ENCODE measurements at regions not wholly inside any gene's neighbourhood (a gene's known extent, or its start where the extent isn't known, plus 50 kb on each side); places are given as distances from the start of the nearest gene placed in this dataset.

- no peak overlapping the region for H3K27ac ChIP-seq
- no peak overlapping the region for H3K4me2 ChIP-seq
- H3K79me2 ChIP-seq (ENCODE audit: insufficient read depth, low read depth), result no peaks in the 10 kb centered on the region
- H3K9ac ChIP-seq, result no peak overlapping the region
- TF ChIP-seq CTCF (conservative IDR thresholded peaks at IDR 0.05; ENCODE audit: low read depth, low read length), result no peak
- H2AFZ ChIP-seq (ENCODE audit: low read depth), result no peak overlapping the region
- no peaks in the 10 kb centered on the region for H3K27me3 ChIP-seq (ENCODE audit: insufficient read depth, low read depth)
- no peaks in the 10 kb centered on the region for H3K4me1 ChIP-seq (ENCODE audit: low read depth, poor library complexity, severe bottlenecking)
- no peaks in the 10 kb centered on the region for H4K20me1 ChIP-seq (ENCODE audit: insufficient read depth)
- H3K36me3 ChIP-seq (ENCODE audit: insufficient read depth), result no peaks in the 10 kb centered on the region
- H3K4me3 ChIP-seq (IDR thresholded peaks at IDR 0.05; ENCODE audit: insufficient read depth, low read depth, low read length), result no peak overlapping the region
These were observed 108.9 kb downstream of the FOXD1 start for GRCh38 chr5:73339711-73340110.

- H2AFZ ChIP-seq (ENCODE audit: low read depth), result no peak overlapping the region
- H4K20me1 ChIP-seq (ENCODE audit: insufficient read depth), result no peaks in the 10 kb centered on the region
- H3K79me2 ChIP-seq (ENCODE audit: insufficient read depth, low read depth), result no peaks in the 10 kb centered on the region
- H3K4me3 ChIP-seq (IDR thresholded peaks at IDR 0.05; ENCODE audit: insufficient read depth, low read depth, low read length), result no peak overlapping the region
- no peak overlapping the region for H3K27ac ChIP-seq
- no peaks in the 10 kb centered on the region for H3K36me3 ChIP-seq (ENCODE audit: insufficient read depth)
- no peak overlapping the region for H3K4me2 ChIP-seq
- H3K4me1 ChIP-seq (ENCODE audit: low read depth, poor library complexity, severe bottlenecking), result no peaks in the 10 kb centered on the region
- TF ChIP-seq CTCF (conservative IDR thresholded peaks at IDR 0.05; ENCODE audit: low read depth, low read length), result no peak
- no peak overlapping the region for H3K9ac ChIP-seq
- no peaks in the 10 kb centered on the region for H3K27me3 ChIP-seq (ENCODE audit: insufficient read depth, low read depth)
These were observed 109.5 kb downstream of the FOXD1 start for GRCh38 chr5:73339051-73339575.

GRCh38 chr5:73338256-73339050 lies 110.1 kb downstream of the FOXD1 start:
- Histone ChIP-seq H3K4me3 (IDR thresholded peaks at IDR 0.05; ENCODE audit: insufficient read depth, low read depth, low read length) (no peak overlapping the region), H2AFZ (ENCODE audit: low read depth) (no peak overlapping the region), H3K9ac (no peak overlapping the region), H3K4me1 (ENCODE audit: low read depth, poor library complexity, severe bottlenecking) (no peaks in the 10 kb centered on the region), H3K27ac (no peak overlapping the region), H3K27me3 (ENCODE audit: insufficient read depth, low read depth) (no peaks in the 10 kb centered on the region), H3K4me2 (no peak overlapping the region), H3K79me2 (ENCODE audit: insufficient read depth, low read depth) (no peaks in the 10 kb centered on the region), H4K20me1 (ENCODE audit: insufficient read depth) (no peaks in the 10 kb centered on the region), H3K36me3 (ENCODE audit: insufficient read depth) (no peaks in the 10 kb centered on the region)
- no peak for TF ChIP-seq CTCF (conservative IDR thresholded peaks at IDR 0.05; ENCODE audit: low read depth, low read length)

DNA sequence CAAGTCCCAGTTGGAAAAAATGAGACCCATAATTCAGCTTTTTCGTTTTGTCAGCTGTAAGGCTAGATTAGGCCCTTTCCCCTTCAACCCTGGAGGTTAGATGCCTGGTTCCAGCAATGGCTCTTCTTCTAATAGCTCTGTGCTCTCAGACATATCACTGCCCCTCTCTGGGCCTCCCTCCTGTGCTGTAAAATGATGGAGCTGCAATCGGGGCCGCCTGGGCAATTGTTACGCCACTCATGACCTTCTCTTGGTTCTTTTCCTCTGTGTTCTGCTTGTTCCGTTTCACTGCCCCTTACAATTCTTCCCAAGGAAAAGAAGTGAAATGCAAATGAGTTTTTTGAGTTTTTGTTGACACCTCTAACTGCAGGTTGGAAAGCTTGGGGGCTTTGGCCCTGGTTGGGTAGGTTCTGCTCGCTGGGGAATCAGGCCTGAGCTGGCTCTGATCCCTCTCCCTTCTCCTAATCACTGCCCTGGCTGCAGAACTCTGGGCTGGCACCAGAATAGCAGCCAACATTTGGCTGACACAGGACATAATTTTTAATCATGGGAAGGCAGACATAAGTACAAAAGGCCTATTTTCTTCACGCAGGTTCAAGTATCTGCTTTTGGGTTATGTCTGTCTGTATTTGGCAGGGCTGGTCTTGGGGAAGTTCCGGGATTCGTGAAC lies 110.9 kb downstream of the FOXD1 start:
- H3K4me3 ChIP-seq (IDR thresholded peaks at IDR 0.05; ENCODE audit: insufficient read depth, low read depth, low read length), result no peak overlapping the region
- no peak overlapping the region for H3K4me2 ChIP-seq
- H3K4me1 ChIP-seq (ENCODE audit: low read depth, poor library complexity, severe bottlenecking), result no peaks in the 10 kb centered on the region
- H3K36me3 ChIP-seq (ENCODE audit: insufficient read depth), result no peaks in the 10 kb centered on the region
- no peak overlapping the region for H3K9ac ChIP-seq
- H3K27ac ChIP-seq, result no peak overlapping the region
- H3K27me3 ChIP-seq (ENCODE audit: insufficient read depth, low read depth), result no peaks in the 10 kb centered on the region
- H2AFZ ChIP-seq (ENCODE audit: low read depth), result no peak overlapping the region
- no peaks in the 10 kb centered on the region for H3K79me2 ChIP-seq (ENCODE audit: insufficient read depth, low read depth)
- no peak for TF ChIP-seq CTCF (conservative IDR thresholded peaks at IDR 0.05; ENCODE audit: low read depth, low read length)
- no peaks in the 10 kb centered on the region for H4K20me1 ChIP-seq (ENCODE audit: insufficient read depth)
